Panc1 (cell line): ENCODE measurements at regions not wholly inside any gene's neighbourhood (a gene's known extent, or its start where the extent isn't known, plus 50 kb on each side); places are given as distances from the start of the nearest gene placed in this dataset.

ENCODE experiments used
- ATAC-seq: fragments of 200-7000 bp; cut with Tn5 transposase; 2 replicates; pipeline ENCODE4 v1.9.1; 2020; ENCODE audit warnings: mild to moderate bottlenecking, moderate library complexity
- BruUV-seq: library from RNA; stranded (reverse); fragments of 400-500 nt; replicated peaks from 2 replicates; lab custom pipeline; 2021; lab: Mats Ljungman, UMichigan
- CTCF ChIA-PET: fragments of 300-600 bp; sonication (Branson Sonifier 250); formaldehyde crosslinking; loops from one replicate; lab custom pipeline; 2022; ENCODE audit warnings: antibody characterized with exemption; lab: Charles Lee
- POLR2A ChIA-PET: fragments of 300-600 bp; sonication (Branson Sonifier 250); formaldehyde crosslinking; loops from one replicate; lab custom pipeline; 2022; ENCODE audit warnings: antibody characterized with exemption; lab: Charles Lee
- DNase-seq: peaks from one replicate; pipeline ENCODE4 v3.0.0-alpha.2; 2010; ENCODE audit warnings: low read depth, low spot score
- H3K27ac ChIP-seq: 2 replicates; pipeline ENCODE4 v1.5.1; 2011; ENCODE audit warnings: mild to moderate bottlenecking, low read length, inconsistent platforms
- H3K27me3 ChIP-seq: fragments of 200-500 bp; sonication (Bioruptor generic); 2 replicates; pipeline ENCODE4 v1.6.0; 2014; ENCODE audit warnings: low read length, inconsistent platforms; ENCODE audit not compliant: control insufficient read depth, insufficient read depth
- H3K36me3 ChIP-seq: fragments of 200-500 bp; sonication (Bioruptor generic); 2 replicates; pipeline ENCODE4 v1.5.1; 2014; ENCODE audit warnings: inconsistent platforms, mild to moderate bottlenecking, low read length, moderate library complexity; ENCODE audit not compliant: control insufficient read depth, insufficient read depth
- H3K4me1 ChIP-seq: 2 replicates; pipeline ENCODE4 v1.5.1; 2011; ENCODE audit warnings: inconsistent platforms, mild to moderate bottlenecking, low read length, moderate library complexity; ENCODE audit not compliant: control insufficient read depth, insufficient read depth
- H3K4me3 ChIP-seq, 2 experiments: 2 replicates each; pipeline ENCODE4 v1.5.1; 2011 to 2012; ENCODE audit warnings: low read depth in 2 of 2, low read length in 2 of 2, mild to moderate bottlenecking in 2 of 2, inconsistent platforms in 1 of 2, moderate library complexity in 1 of 2
- H3K9me3 ChIP-seq: fragments of 200-500 bp; sonication (Bioruptor generic); 2 replicates; pipeline ENCODE4 v1.5.1; 2014; ENCODE audit warnings: low read depth, mild to moderate bottlenecking, inconsistent platforms, low read length, moderate library complexity; ENCODE audit not compliant: control insufficient read depth, insufficient read depth
- POLR2AphosphoS5 ChIP-seq: IDR thresholded peaks from 2 replicates; pipeline ENCODE4 v1.6.1; 2012; ENCODE audit warnings: mild to moderate bottlenecking, low read depth, low read length, moderate library complexity
- SIN3A ChIP-seq: IDR thresholded peaks from 2 replicates; pipeline ENCODE4 v1.6.1; 2012; ENCODE audit warnings: low read depth, mild to moderate bottlenecking, low read length, moderate library complexity, borderline replicate concordance; ENCODE audit not compliant: insufficient read depth
- TCF7L2 ChIP-seq: IDR thresholded peaks from 2 replicates; pipeline ENCODE4 v1.6.1; 2011; ENCODE audit warnings: mild to moderate bottlenecking, low read depth, low read length, inconsistent platforms
- in situ Hi-C: cut with HindIII; loops from 2 replicates; pipeline ENCODE4 v1.10.0; 2016; ENCODE audit warnings: low sequenced_read_pairs, low pct_unique_long_range_greater_than_20kb
- intact Hi-C: fragments of 100-400 bp; cut with micrococcal nuclease; formaldehyde crosslinking; loops from one replicate; pipeline ENCODE4 v1.10.0; 2022; ENCODE audit not compliant: unreplicated experiment
- TF ChIP-seq, protein P1 (sequence below): fragments of 450-650 bp; IDR thresholded peaks from 2 replicates; pipeline ENCODE4 v1.5.1; 2017; ENCODE audit warnings: mild to moderate bottlenecking
- TF ChIP-seq, protein P2 (sequence below), 2 experiments: IDR thresholded peaks; 2 replicates each; pipeline ENCODE4 v1.6.1; 2011 to 2012; ENCODE audit warnings: low read depth in 2 of 2, control low read depth in 1 of 2, low read length in 1 of 2, mild to moderate bottlenecking in 1 of 2, moderate library complexity in 1 of 2; ENCODE audit not compliant: insufficient read depth in 1 of 2

DNA sequence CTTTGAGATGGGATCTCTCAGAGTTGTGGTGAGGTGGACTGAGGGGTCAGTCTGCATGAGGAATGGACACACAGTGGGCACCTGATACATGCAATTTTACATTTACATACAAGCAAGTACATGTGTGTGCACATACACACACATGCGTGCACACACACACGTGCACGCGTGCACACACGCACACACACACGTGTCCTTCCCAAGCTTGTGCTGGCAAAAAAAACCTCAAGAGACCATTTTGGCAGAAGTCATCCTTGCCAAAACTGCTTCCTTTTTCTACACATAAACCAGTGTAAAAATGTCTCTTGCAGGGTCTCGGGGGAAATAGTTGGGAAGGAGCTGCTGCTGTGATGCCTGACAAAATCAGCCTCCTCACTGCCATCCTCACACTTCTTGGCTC, 279.5 kb upstream of the POU3F3 start:
- H3K27me3 ChIP-seq, result no peaks in the 10 kb centered on the region
- H3K36me3 ChIP-seq, result no peaks in the 10 kb centered on the region
- H3K4me3 ChIP-seq, result no peak overlapping the region
- DNase-seq, result no peak
- H3K27ac ChIP-seq, result no peak overlapping the region
- H3K9me3 ChIP-seq, result no peaks in the 10 kb centered on the region
- H3K4me1 ChIP-seq, result no peaks in the 10 kb centered on the region
- intact Hi-C loops (no loop called here), in situ Hi-C loops (no loop called here)
- TF ChIP-seq, protein P1, sequence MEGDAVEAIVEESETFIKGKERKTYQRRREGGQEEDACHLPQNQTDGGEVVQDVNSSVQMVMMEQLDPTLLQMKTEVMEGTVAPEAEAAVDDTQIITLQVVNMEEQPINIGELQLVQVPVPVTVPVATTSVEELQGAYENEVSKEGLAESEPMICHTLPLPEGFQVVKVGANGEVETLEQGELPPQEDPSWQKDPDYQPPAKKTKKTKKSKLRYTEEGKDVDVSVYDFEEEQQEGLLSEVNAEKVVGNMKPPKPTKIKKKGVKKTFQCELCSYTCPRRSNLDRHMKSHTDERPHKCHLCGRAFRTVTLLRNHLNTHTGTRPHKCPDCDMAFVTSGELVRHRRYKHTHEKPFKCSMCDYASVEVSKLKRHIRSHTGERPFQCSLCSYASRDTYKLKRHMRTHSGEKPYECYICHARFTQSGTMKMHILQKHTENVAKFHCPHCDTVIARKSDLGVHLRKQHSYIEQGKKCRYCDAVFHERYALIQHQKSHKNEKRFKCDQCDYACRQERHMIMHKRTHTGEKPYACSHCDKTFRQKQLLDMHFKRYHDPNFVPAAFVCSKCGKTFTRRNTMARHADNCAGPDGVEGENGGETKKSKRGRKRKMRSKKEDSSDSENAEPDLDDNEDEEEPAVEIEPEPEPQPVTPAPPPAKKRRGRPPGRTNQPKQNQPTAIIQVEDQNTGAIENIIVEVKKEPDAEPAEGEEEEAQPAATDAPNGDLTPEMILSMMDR, result no peak
- TF ChIP-seq, protein P2, sequence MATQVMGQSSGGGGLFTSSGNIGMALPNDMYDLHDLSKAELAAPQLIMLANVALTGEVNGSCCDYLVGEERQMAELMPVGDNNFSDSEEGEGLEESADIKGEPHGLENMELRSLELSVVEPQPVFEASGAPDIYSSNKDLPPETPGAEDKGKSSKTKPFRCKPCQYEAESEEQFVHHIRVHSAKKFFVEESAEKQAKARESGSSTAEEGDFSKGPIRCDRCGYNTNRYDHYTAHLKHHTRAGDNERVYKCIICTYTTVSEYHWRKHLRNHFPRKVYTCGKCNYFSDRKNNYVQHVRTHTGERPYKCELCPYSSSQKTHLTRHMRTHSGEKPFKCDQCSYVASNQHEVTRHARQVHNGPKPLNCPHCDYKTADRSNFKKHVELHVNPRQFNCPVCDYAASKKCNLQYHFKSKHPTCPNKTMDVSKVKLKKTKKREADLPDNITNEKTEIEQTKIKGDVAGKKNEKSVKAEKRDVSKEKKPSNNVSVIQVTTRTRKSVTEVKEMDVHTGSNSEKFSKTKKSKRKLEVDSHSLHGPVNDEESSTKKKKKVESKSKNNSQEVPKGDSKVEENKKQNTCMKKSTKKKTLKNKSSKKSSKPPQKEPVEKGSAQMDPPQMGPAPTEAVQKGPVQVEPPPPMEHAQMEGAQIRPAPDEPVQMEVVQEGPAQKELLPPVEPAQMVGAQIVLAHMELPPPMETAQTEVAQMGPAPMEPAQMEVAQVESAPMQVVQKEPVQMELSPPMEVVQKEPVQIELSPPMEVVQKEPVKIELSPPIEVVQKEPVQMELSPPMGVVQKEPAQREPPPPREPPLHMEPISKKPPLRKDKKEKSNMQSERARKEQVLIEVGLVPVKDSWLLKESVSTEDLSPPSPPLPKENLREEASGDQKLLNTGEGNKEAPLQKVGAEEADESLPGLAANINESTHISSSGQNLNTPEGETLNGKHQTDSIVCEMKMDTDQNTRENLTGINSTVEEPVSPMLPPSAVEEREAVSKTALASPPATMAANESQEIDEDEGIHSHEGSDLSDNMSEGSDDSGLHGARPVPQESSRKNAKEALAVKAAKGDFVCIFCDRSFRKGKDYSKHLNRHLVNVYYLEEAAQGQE (IDR thresholded peaks at IDR 0.05; ENCODE audit: insufficient read depth in 1 of 2, low read depth in 2 of 2, low read length in 1 of 2), result no peak
- TF ChIP-seq POLR2AphosphoS5, result no peak
- ATAC-seq, result no peak
- ChIA-PET CTCF (no interaction called here), POLR2A (no interaction called here)
- BruUV-seq, result no TSS peak

DNA sequence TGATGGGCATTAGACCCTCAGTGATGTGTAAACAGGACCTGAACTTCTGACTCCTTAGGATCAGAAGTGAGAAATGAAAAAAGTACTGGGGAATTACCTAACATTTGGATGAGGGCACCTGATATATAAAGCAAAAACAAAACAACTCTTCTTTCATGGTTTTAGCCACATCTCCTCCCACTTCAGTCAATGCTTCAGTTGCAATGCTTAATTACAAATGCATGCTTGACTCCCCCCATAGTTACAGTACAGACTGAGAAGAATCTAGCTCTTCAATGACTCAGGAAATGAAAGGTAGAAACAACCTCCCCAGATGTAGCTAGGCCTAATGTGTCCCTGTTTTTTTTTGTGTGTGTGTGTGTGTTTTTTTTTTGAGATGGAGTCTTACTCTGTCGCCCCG, 276.8 kb upstream of the POU3F3 start:
- DNase-seq, result no peak
- no peaks in the 10 kb centered on the region for H3K4me1 ChIP-seq
- no peaks in the 10 kb centered on the region for H3K9me3 ChIP-seq
- H3K27me3 ChIP-seq, result peaks cover 3% of the 10 kb centered on the region
- ChIA-PET POLR2A (no interaction called here), CTCF (no interaction called here)
- BruUV-seq, result no TSS peak
- no peak for TF ChIP-seq SIN3A
- TF ChIP-seq TCF7L2, result no peak
- no peak for TF ChIP-seq POLR2AphosphoS5
- TF ChIP-seq, protein P2 (IDR thresholded peaks at IDR 0.05; ENCODE audit: insufficient read depth in 1 of 2, low read depth in 2 of 2, low read length in 1 of 2), result no peak
- TF ChIP-seq, protein P1, result no peak
- intact Hi-C loops, result no loop called here
- no peak overlapping the region for H3K4me3 ChIP-seq
- in situ Hi-C loops, result no loop called here
- no peak for ATAC-seq
- no peak overlapping the region for H3K27ac ChIP-seq
- H3K36me3 ChIP-seq, result no peaks in the 10 kb centered on the region
